ENCODE measurements at regions not wholly inside any gene's neighbourhood (a gene's known extent, or its start where the extent isn't known, plus 50 kb on each side); places are given as distances from the start of the nearest gene placed in this dataset.

DNA sequence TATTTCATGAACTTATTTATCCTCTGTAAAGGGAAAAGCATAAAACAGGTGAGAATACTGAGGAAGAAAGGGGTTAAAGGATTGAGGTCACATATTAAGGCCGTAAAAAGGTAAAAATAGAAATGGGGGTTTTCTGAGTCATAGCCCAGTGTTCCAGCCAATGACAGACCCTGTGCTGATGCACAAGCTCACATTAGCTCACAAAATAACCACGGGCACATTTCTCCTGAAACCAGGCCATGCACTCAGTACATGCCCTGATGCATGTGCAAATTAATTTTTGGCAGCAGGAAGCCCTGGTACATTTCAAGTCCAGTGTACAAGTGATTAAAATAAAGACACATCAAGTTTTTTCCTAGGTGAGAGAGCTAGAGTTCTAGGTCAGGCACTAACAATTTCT lies 194.4 kb downstream of the TMEM200A start:
- TF ChIP-seq, protein P1, sequence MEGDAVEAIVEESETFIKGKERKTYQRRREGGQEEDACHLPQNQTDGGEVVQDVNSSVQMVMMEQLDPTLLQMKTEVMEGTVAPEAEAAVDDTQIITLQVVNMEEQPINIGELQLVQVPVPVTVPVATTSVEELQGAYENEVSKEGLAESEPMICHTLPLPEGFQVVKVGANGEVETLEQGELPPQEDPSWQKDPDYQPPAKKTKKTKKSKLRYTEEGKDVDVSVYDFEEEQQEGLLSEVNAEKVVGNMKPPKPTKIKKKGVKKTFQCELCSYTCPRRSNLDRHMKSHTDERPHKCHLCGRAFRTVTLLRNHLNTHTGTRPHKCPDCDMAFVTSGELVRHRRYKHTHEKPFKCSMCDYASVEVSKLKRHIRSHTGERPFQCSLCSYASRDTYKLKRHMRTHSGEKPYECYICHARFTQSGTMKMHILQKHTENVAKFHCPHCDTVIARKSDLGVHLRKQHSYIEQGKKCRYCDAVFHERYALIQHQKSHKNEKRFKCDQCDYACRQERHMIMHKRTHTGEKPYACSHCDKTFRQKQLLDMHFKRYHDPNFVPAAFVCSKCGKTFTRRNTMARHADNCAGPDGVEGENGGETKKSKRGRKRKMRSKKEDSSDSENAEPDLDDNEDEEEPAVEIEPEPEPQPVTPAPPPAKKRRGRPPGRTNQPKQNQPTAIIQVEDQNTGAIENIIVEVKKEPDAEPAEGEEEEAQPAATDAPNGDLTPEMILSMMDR (IDR thresholded peaks at IDR 0.05), result no peak
- TF ChIP-seq POLR2A (IDR thresholded peaks at IDR 0.05), result no peak
